PC-3 (cell line): ENCODE measurements at regions not wholly inside any gene's neighbourhood (a gene's known extent, or its start where the extent isn't known, plus 50 kb on each side); places are given as distances from the start of the nearest gene placed in this dataset.

Experiments
- EZH2 ChIP-seq: fragments of 300-600 bp; sonication (generic); IDR thresholded peaks from one replicate; pipeline ENCODE4 v1.6.1; 2017; ENCODE audit warnings: antibody characterized with exemption, mild to moderate bottlenecking, low read length; ENCODE audit not compliant: unreplicated experiment
- TF ChIP-seq, protein P1 (sequence below): fragments of 300-600 bp; sonication (generic); conservative IDR thresholded peaks from 2 replicates; pipeline ENCODE4 v1.5.1; 2017; ENCODE audit warnings: antibody characterized with exemption, low read depth, mild to moderate bottlenecking, low read length

DNA sequence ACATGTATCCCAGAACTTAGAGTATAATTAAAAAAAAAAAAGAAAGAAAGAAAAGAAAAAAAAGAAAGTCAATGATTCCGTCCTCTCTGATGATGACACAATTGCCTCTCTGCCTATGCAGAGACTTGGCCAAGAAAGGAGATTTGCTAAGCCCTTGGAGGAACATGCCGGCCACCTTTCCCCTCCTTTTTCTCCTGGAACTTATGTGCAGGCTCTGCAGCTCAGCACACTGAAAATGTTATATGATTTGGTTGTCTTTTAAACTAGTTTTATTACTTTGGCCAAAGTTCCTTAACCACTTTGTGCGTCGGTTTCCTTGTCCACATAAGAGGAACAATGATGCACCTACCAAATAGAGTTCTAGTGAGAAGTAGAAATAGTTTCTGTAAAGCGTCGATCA lies 111.4 kb upstream of the ZNF644 start:
- TF ChIP-seq, protein P1, sequence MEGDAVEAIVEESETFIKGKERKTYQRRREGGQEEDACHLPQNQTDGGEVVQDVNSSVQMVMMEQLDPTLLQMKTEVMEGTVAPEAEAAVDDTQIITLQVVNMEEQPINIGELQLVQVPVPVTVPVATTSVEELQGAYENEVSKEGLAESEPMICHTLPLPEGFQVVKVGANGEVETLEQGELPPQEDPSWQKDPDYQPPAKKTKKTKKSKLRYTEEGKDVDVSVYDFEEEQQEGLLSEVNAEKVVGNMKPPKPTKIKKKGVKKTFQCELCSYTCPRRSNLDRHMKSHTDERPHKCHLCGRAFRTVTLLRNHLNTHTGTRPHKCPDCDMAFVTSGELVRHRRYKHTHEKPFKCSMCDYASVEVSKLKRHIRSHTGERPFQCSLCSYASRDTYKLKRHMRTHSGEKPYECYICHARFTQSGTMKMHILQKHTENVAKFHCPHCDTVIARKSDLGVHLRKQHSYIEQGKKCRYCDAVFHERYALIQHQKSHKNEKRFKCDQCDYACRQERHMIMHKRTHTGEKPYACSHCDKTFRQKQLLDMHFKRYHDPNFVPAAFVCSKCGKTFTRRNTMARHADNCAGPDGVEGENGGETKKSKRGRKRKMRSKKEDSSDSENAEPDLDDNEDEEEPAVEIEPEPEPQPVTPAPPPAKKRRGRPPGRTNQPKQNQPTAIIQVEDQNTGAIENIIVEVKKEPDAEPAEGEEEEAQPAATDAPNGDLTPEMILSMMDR: no peak
- TF ChIP-seq EZH2: no peak
